A673 (cell line): ENCODE measurements at regions not wholly inside any gene's neighbourhood (a gene's known extent, or its start where the extent isn't known, plus 50 kb on each side); places are given as distances from the start of the nearest gene placed in this dataset.

Experiments
- CTCF ChIP-seq: fragments of 300-800, 200-600 bp; sonication (generic); conservative IDR thresholded peaks from 2 replicates; pipeline ENCODE4 v1.5.1; 2017; ENCODE audit warnings: low read depth, mild to moderate bottlenecking, antibody characterized with exemption, low read length, moderate library complexity, mixed read lengths
- EZH2 ChIP-seq: fragments of 200-600 bp; sonication (generic); IDR thresholded peaks from 2 replicates; pipeline ENCODE4 v1.6.1; 2017; ENCODE audit warnings: borderline replicate concordance, low read depth, mild to moderate bottlenecking, mixed read lengths, antibody characterized with exemption, low read length; ENCODE audit not compliant: poor library complexity, severe bottlenecking

- no peak for TF ChIP-seq CTCF
- no peak for TF ChIP-seq EZH2
Observed at GRCh38 chr5:172565455-172565854, 75.6 kb upstream of the NEURL1B start.
